Stimulated activated naive CD4-positive, alpha-beta T cell (primary cell): ENCODE measurements at regions not wholly inside any gene's neighbourhood (a gene's known extent, or its start where the extent isn't known, plus 50 kb on each side); places are given as distances from the start of the nearest gene placed in this dataset.
A peak's percentile ranks its signal among the peaks of the same experiment; 100 is the strongest.
"Not testable (repeated sequence)": the region's sequence is repeated elsewhere in the genome, so short reads cannot be mapped to it uniquely, and the experiment has no call there.

Experiments used
- DNase-seq, 6 experiments: peaks; one replicate each; lab custom pipeline; 2025; lab: John Stamatoyannopoulos, UW

GRCh38 chr10:37067576-37067975 is 57.8 kb upstream of the ANKRD30A start:
- DNase-seq: no peak

GRCh38 chr10:37062296-37062695 is 63.1 kb upstream of the ANKRD30A start:
- not testable (repeated sequence) for DNase-seq

GRCh38 chr10:37057261-37057660 is 68.1 kb upstream of the ANKRD30A start:
- DNase-seq: no peak

- no peak for DNase-seq
Measured at GRCh38 chr10:37053476-37053875, 71.9 kb upstream of the ANKRD30A start.

GRCh38 chr10:37049982-37050381 is 75.4 kb upstream of the ANKRD30A start:
- not testable (repeated sequence) for DNase-seq

GRCh38 chr10:37044319-37044718 is 81.1 kb upstream of the ANKRD30A start:
- not testable (repeated sequence) for DNase-seq

- DNase-seq: no peak
Measured at GRCh38 chr10:37035853-37036252, 89.5 kb upstream of the ANKRD30A start.

GRCh38 chr10:37015498-37015897 is 109.9 kb upstream of the ANKRD30A start:
- DNase-seq: no peak

GRCh38 chr10:37010741-37011140 is 114.7 kb upstream of the ANKRD30A start:
- no peak for DNase-seq

GRCh38 chr10:37008276-37008675 is 117.1 kb upstream of the ANKRD30A start:
- DNase-seq: not testable (repeated sequence)

GRCh38 chr10:37003126-37003525 is 122.3 kb upstream of the ANKRD30A start:
- DNase-seq: no peak

- DNase-seq: not testable (repeated sequence)
Measured at GRCh38 chr10:36995806-36996205, 129.6 kb upstream of the ANKRD30A start.

- DNase-seq: no peak
Measured at GRCh38 chr10:36994886-36995285, 130.5 kb upstream of the ANKRD30A start.

GRCh38 chr10:36989233-36989632 is 136.2 kb upstream of the ANKRD30A start:
- no peak for DNase-seq

GRCh38 chr10:36946598-36946997 is 178.8 kb upstream of the ANKRD30A start:
- DNase-seq: no peak

GRCh38 chr10:36943544-36943943 is 181.9 kb upstream of the ANKRD30A start:
- DNase-seq: no peak

- DNase-seq: no peak
Measured at GRCh38 chr10:36942616-36943015, 182.8 kb upstream of the ANKRD30A start.

- DNase-seq: no peak
Measured at GRCh38 chr10:36903040-36903439, 222.4 kb upstream of the ANKRD30A start.

- DNase-seq: no peak
Measured at GRCh38 chr10:36899652-36900051, 225.7 kb upstream of the ANKRD30A start.

- peak in 3 of 6 experiments; percentile 0 to 27 (median 8) for DNase-seq
Measured at GRCh38 chr10:36888925-36889573, 236.3 kb upstream of the ANKRD30A start.

- no peak for DNase-seq
Measured at GRCh38 chr10:36886303-36886891, 239.0 kb upstream of the ANKRD30A start.

- no peak for DNase-seq
Measured at GRCh38 chr10:36885746-36886145, 239.7 kb upstream of the ANKRD30A start.

GRCh38 chr10:36882781-36883180 is 242.6 kb upstream of the ANKRD30A start:
- DNase-seq: no peak

- DNase-seq: no peak
Measured at GRCh38 chr10:36880898-36881297, 244.5 kb upstream of the ANKRD30A start.
